Ishikawa (cell line): ENCODE measurements at regions not wholly inside any gene's neighbourhood (a gene's known extent, or its start where the extent isn't known, plus 50 kb on each side); places are given as distances from the start of the nearest gene placed in this dataset.

Experiments
- EGR1 ChIP-seq: IDR thresholded peaks from 2 replicates; pipeline ENCODE4 v1.6.1; 2012
- EP300 ChIP-seq: IDR thresholded peaks from 2 replicates; pipeline ENCODE4 v1.6.1; 2012; ENCODE audit warnings: borderline replicate concordance
- MAX ChIP-seq: IDR thresholded peaks from 2 replicates; pipeline ENCODE4 v1.6.1; 2012
- RAD21 ChIP-seq: IDR thresholded peaks from 2 replicates; pipeline ENCODE4 v1.6.1; 2012; ENCODE audit warnings: low read depth
- REST ChIP-seq: IDR thresholded peaks from 2 replicates; pipeline ENCODE4 v1.6.1; 2012; ENCODE audit warnings: low read depth, mild to moderate bottlenecking
- TEAD4 ChIP-seq: IDR thresholded peaks from 2 replicates; pipeline ENCODE4 v1.6.1; 2012
- YY1 ChIP-seq: IDR thresholded peaks from 2 replicates; pipeline ENCODE4 v1.6.1; 2012; ENCODE audit warnings: low read depth
- ZBTB7A ChIP-seq: IDR thresholded peaks from 2 replicates; pipeline ENCODE4 v1.6.1; 2012; ENCODE audit warnings: low read depth

GRCh38 chr10:111767661-111768060 is 415.9 kb downstream of the GPAM start:
- TF ChIP-seq REST = no peak
- no peak for TF ChIP-seq ZBTB7A
- no peak for TF ChIP-seq RAD21
- TF ChIP-seq TEAD4 = no peak
- TF ChIP-seq EP300 = no peak
- no peak for TF ChIP-seq MAX
- TF ChIP-seq YY1 = no peak
- no peak for TF ChIP-seq EGR1
